HL-60 (cell line): ENCODE measurements at regions not wholly inside any gene's neighbourhood (a gene's known extent, or its start where the extent isn't known, plus 50 kb on each side); places are given as distances from the start of the nearest gene placed in this dataset.

Experiments
- DNase-seq, 2 experiments: peaks; one replicate each; pipeline ENCODE4 v3.0.0-alpha.2; 2010 to 2020; ENCODE audit warnings: low read depth in 1 of 2, low spot score in 1 of 2
- H3K27ac ChIP-seq: fragments of 250-450 bp; sonication (Bioruptor Pico); replicated peaks from 2 replicates; pipeline ENCODE4 v1.5.1; 2020; ENCODE audit warnings: mild to moderate bottlenecking, moderate library complexity
- H3K27me3 ChIP-seq: fragments of 250-450 bp; sonication (Bioruptor Pico); 2 replicates; pipeline ENCODE4 v1.5.1; 2021; ENCODE audit warnings: mild to moderate bottlenecking, moderate library complexity; ENCODE audit not compliant: insufficient read depth, poor library complexity, severe bottlenecking
- H3K4me3 ChIP-seq: replicated peaks from 2 replicates; pipeline ENCODE4 v1.5.1; 2011; ENCODE audit warnings: mild to moderate bottlenecking, control low read depth, low read length; ENCODE audit not compliant: insufficient read depth
- CTCF ChIP-seq: IDR thresholded peaks from one replicate; pipeline ENCODE4 v1.5.1; 2011; ENCODE audit warnings: low read length, control low read depth, inconsistent platforms; ENCODE audit not compliant: insufficient read depth
- GABPA ChIP-seq: IDR thresholded peaks from 2 replicates; pipeline ENCODE4 v1.6.1; 2012; ENCODE audit warnings: low read depth
- POLR2AphosphoS5 ChIP-seq: IDR thresholded peaks from 2 replicates; pipeline ENCODE4 v1.6.1; 2012; ENCODE audit warnings: low read depth
- REST ChIP-seq: IDR thresholded peaks from 2 replicates; pipeline ENCODE4 v1.6.1; 2012; ENCODE audit warnings: low read depth; ENCODE audit not compliant: insufficient replicate concordance
- SPI1 ChIP-seq: IDR thresholded peaks from 2 replicates; pipeline ENCODE4 v1.6.1; 2012; ENCODE audit warnings: low read depth, mild to moderate bottlenecking, borderline replicate concordance

GRCh38 chr4:188717661-188718060, 578.4 kb downstream of the TRIML1 start:
- DNase-seq: no peak
- Histone ChIP-seq H3K27me3 (no peaks in the 10 kb centered on the region), H3K27ac (no peak overlapping the region), H3K4me3 (no peak overlapping the region)
- no peak for TF ChIP-seq SPI1
- TF ChIP-seq GABPA: no peak
- no peak for TF ChIP-seq REST
- TF ChIP-seq CTCF: no peak

- DNase-seq: no peak
- H3K27me3 ChIP-seq: no peaks in the 10 kb centered on the region
- no peak overlapping the region for H3K27ac ChIP-seq
- H3K4me3 ChIP-seq: no peak overlapping the region
- TF ChIP-seq POLR2AphosphoS5 (no peak), GABPA (no peak), SPI1 (no peak), REST (no peak), CTCF (no peak)
Observed at GRCh38 chr4:188719794-188720193, 580.6 kb downstream of the TRIML1 start.

GRCh38 chr4:188722911-188723310, 583.7 kb downstream of the TRIML1 start:
- DNase-seq: no peak
- H3K27me3 ChIP-seq: no peaks in the 10 kb centered on the region
- no peak overlapping the region for H3K4me3 ChIP-seq
- H3K27ac ChIP-seq: no peak overlapping the region
- TF ChIP-seq SPI1: no peak

GRCh38 chr4:188727746-188728145, 588.5 kb downstream of the TRIML1 start:
- H3K4me3 ChIP-seq: no peak overlapping the region
- no peak overlapping the region for H3K27ac ChIP-seq
- no peaks in the 10 kb centered on the region for H3K27me3 ChIP-seq
- no peak for DNase-seq
- no peak for TF ChIP-seq CTCF
- no peak for TF ChIP-seq POLR2AphosphoS5
- no peak for TF ChIP-seq SPI1
- TF ChIP-seq REST: no peak
- no peak for TF ChIP-seq GABPA
